B cell (primary cell): ENCODE measurements at regions not wholly inside any gene's neighbourhood (a gene's known extent, or its start where the extent isn't known, plus 50 kb on each side); places are given as distances from the start of the nearest gene placed in this dataset.

Experiments used
- CTCF ChIP-seq: fragments of 200-600 bp; IDR thresholded peaks from one replicate; pipeline ENCODE4 v1.8.0; 2022; ENCODE audit warnings: antibody characterized with exemption, mild to moderate bottlenecking
- EZH2 ChIP-seq: IDR thresholded peaks from 2 replicates; pipeline ENCODE4 v1.6.1; 2012; ENCODE audit warnings: borderline replicate concordance, low read depth, mild to moderate bottlenecking, moderate library complexity, low read length; ENCODE audit not compliant: insufficient read depth, poor library complexity, severe bottlenecking

- TF ChIP-seq CTCF = no peak
- TF ChIP-seq EZH2 = no peak
These were observed 121.2 kb upstream of the KCNQ5 start for GRCh38 chr6:72500669-72501068.
